Suprapubic skin (tissue), 3 donors: ENCODE measurements at regions not wholly inside any gene's neighbourhood (a gene's known extent, or its start where the extent isn't known, plus 50 kb on each side); places are given as distances from the start of the nearest gene placed in this dataset.

ENCODE experiments used
- CTCF ChIP-seq, 2 donors: fragments of 200-600 bp in 1 of 2; fragments of 450-650 bp in 1 of 2; sonication (generic) in 1 of 2; IDR thresholded peaks; one replicate each; pipeline ENCODE4 v1.5.1; 2016 to 2019; ENCODE audit warnings: antibody characterized with exemption in 2 of 2, mild to moderate bottlenecking in 1 of 2, moderate library complexity in 1 of 2
- EP300 ChIP-seq: sonication (generic); formaldehyde crosslinking; IDR thresholded peaks from one replicate; pipeline ENCODE4 v1.6.1; 2017; ENCODE audit warnings: antibody characterized with exemption
- POLR2A ChIP-seq, 2 donors: fragments of 450-650 bp; IDR thresholded peaks; one replicate each; pipeline ENCODE4 v1.6.1; 2017; ENCODE audit warnings: antibody characterized with exemption in 2 of 2, mild to moderate bottlenecking in 2 of 2, moderate library complexity in 2 of 2

- TF ChIP-seq CTCF (IDR thresholded peaks at IDR 0.05) (no peak), POLR2A (IDR thresholded peaks at IDR 0.05) (no peak), EP300 (no peak)
Measured at GRCh38 chr14:100663761-100664052, 63.0 kb upstream of the DLK1 start.
